Skeletal muscle satellite cell (primary cell): ENCODE measurements at regions not wholly inside any gene's neighbourhood (a gene's known extent, or its start where the extent isn't known, plus 50 kb on each side); places are given as distances from the start of the nearest gene placed in this dataset.

ENCODE experiments used
- H3K27me3 ChIP-seq: 2 replicates; pipeline ENCODE4 v1.7.0; 2013; ENCODE audit warnings: low read length; ENCODE audit not compliant: control insufficient read depth, insufficient read depth
- H3K36me3 ChIP-seq: 2 replicates; pipeline ENCODE4 v1.7.0; 2013; ENCODE audit warnings: mild to moderate bottlenecking, control low read depth, low read length; ENCODE audit not compliant: insufficient read depth
- H3K4me1 ChIP-seq: 2 replicates; pipeline ENCODE4 v1.7.0; 2013; ENCODE audit warnings: low read length; ENCODE audit not compliant: control insufficient read depth, insufficient read depth
- H3K4me2 ChIP-seq: 2 replicates; pipeline ENCODE4 v1.7.0; 2013; ENCODE audit warnings: mild to moderate bottlenecking, low read length
- H3K4me3 ChIP-seq: 2 replicates; pipeline ENCODE4 v1.7.0; 2013; ENCODE audit warnings: low read length
- H3K9ac ChIP-seq: 2 replicates; pipeline ENCODE4 v1.7.0; 2013; ENCODE audit warnings: mild to moderate bottlenecking, low read depth, low read length, moderate library complexity
- H3K9me3 ChIP-seq: replicated peaks from 2 replicates; pipeline ENCODE4 v1.7.0; 2013; ENCODE audit warnings: mild to moderate bottlenecking, control low read depth, low read length

GRCh38 chr3:64867224-64867623 lies 179.4 kb upstream of the ADAMTS9 start:
- no peaks in the 10 kb centered on the region for H3K9me3 ChIP-seq
- H3K9ac ChIP-seq: no peak overlapping the region
- no peak overlapping the region for H3K4me3 ChIP-seq
- H3K27me3 ChIP-seq: no peaks in the 10 kb centered on the region
- no peak overlapping the region for H3K4me2 ChIP-seq
- no peaks in the 10 kb centered on the region for H3K4me1 ChIP-seq
- H3K36me3 ChIP-seq: no peaks in the 10 kb centered on the region

GRCh38 chr3:64865839-64866570 lies 178.2 kb upstream of the ADAMTS9 start:
- Histone ChIP-seq H3K27me3 (no peaks in the 10 kb centered on the region), H3K9me3 (no peaks in the 10 kb centered on the region), H3K36me3 (no peaks in the 10 kb centered on the region), H3K4me1 (no peaks in the 10 kb centered on the region), H3K4me3 (no peak overlapping the region), H3K9ac (no peak overlapping the region), H3K4me2 (no peak overlapping the region)

- Histone ChIP-seq H3K9me3 (no peaks in the 10 kb centered on the region), H3K27me3 (no peaks in the 10 kb centered on the region), H3K36me3 (no peaks in the 10 kb centered on the region), H3K4me2 (no peak overlapping the region), H3K4me1 (no peaks in the 10 kb centered on the region), H3K9ac (no peak overlapping the region), H3K4me3 (no peak overlapping the region)
Measured at GRCh38 chr3:64863226-64864212, 175.7 kb upstream of the ADAMTS9 start.

GRCh38 chr3:64861684-64862083 lies 173.9 kb upstream of the ADAMTS9 start:
- H3K4me3 ChIP-seq: no peak overlapping the region
- no peaks in the 10 kb centered on the region for H3K27me3 ChIP-seq
- no peaks in the 10 kb centered on the region for H3K4me1 ChIP-seq
- no peak overlapping the region for H3K4me2 ChIP-seq
- H3K9me3 ChIP-seq: no peaks in the 10 kb centered on the region
- no peak overlapping the region for H3K9ac ChIP-seq
- H3K36me3 ChIP-seq: no peaks in the 10 kb centered on the region

DNA sequence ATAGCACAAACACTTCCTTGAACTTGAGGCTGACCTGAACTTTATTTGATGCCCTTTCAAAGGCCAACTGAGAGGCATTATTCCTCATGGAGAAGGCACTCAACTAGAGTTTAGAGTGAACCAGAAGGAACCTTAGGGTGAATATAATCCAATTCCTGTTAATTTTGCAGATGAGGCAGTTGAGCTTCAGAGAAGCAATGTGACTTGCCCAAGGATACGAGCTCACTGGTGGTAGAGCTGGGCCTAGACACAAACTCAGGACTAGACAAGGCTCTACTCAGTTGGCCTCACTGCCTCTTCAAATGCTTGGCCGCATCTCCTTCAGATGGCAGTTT lies 172.7 kb upstream of the ADAMTS9 start:
- no peak overlapping the region for H3K4me2 ChIP-seq
- H3K4me3 ChIP-seq: no peak overlapping the region
- H3K4me1 ChIP-seq: no peaks in the 10 kb centered on the region
- H3K27me3 ChIP-seq: no peaks in the 10 kb centered on the region
- no peaks in the 10 kb centered on the region for H3K36me3 ChIP-seq
- H3K9ac ChIP-seq: no peak overlapping the region
- no peaks in the 10 kb centered on the region for H3K9me3 ChIP-seq

DNA sequence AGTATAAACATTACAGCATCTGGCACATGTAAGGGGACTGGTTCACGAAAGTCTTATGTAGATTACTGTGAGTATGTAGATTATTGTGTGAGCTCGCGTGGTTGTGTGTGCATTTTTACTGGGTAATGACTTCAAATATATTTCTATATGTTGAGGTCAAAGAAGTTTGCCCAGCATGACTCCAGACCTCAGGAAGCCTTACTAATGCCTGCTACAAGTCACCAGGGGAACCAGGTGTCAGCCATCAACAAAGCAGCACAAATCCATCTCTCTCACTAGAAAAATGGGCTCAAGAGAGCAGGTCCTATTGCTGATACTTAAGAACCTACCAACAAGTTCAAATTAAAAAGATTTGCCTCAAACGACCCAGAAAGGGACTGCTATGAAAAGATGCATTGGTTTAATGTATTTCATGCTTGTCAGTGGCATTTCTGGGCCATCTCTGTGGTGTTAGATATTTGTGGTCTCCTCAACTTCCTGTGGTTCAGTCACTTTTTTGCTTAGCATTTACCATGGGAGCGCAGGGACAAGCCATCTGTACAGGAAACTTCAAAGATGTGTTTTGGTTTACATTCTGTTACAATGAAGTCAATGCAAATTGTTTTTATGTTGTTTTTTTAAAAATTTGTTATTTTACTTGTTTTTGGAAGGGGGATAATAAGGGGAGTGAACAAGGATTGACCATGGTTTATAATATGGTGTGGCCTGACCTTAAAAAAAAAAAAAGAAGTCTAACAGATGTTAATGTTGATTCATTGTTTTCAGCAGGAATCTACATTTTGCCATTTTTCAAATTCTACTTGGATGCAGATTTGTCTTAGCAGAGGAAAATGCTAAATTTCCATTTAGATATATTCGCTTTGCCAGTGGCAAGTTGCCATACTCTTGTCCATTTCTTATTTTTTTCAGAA lies 172.1 kb upstream of the ADAMTS9 start:
- Histone ChIP-seq H3K4me2 (no peak overlapping the region), H3K9ac (no peak overlapping the region), H3K27me3 (no peaks in the 10 kb centered on the region), H3K9me3 (no peaks in the 10 kb centered on the region), H3K4me3 (no peak overlapping the region), H3K36me3 (no peaks in the 10 kb centered on the region), H3K4me1 (no peaks in the 10 kb centered on the region)

DNA sequence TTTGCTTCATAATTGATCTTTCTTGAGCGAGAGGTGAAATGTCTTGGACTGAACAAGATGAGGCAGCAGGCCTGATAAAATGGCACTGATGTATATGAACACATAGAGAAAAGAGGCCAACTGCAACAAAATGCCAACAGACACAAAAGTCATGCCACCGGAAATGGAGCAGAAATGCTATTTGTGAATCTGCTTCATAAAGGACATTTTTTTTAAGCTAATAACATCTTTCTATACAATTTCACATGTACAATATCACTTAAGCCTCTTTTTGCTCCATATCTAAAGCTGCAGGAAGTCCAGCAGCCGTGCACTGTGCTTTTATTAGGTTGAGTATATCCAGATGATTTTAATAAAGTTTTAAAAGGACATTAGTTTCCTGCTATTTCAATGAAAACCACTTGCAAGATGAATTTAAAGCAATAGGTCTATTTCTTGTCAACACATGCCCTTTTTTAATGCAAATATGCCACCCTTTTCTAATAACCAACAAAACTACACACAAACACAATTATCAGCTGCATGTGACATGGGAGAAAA lies 169.2 kb upstream of the ADAMTS9 start:
- no peak overlapping the region for H3K4me3 ChIP-seq
- H3K4me1 ChIP-seq: no peaks in the 10 kb centered on the region
- no peaks in the 10 kb centered on the region for H3K9me3 ChIP-seq
- H3K27me3 ChIP-seq: no peaks in the 10 kb centered on the region
- H3K4me2 ChIP-seq: no peak overlapping the region
- H3K9ac ChIP-seq: no peak overlapping the region
- no peaks in the 10 kb centered on the region for H3K36me3 ChIP-seq

DNA sequence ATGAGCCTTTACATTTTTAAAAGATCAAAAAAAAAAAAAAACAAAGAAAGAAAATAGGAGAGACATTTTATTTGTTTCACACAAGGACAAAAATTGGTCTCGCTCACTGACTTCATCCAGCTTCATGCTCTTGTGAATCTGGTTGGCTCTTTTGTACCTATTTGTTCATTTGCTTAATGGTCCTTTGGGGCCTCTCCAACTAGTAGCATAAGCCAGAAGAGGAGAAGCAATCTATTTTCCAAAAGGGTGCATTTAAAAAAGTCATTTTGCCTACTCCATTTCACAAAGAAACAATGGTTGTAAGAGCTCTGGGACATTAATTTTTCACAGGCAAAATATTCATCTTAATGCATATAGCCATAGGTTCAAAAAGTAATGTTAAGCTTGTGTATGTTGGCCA lies 168.3 kb upstream of the ADAMTS9 start:
- Histone ChIP-seq H3K4me1 (no peaks in the 10 kb centered on the region), H3K9me3 (no peaks in the 10 kb centered on the region), H3K27me3 (no peaks in the 10 kb centered on the region), H3K4me2 (no peak overlapping the region), H3K4me3 (no peak overlapping the region), H3K36me3 (no peaks in the 10 kb centered on the region), H3K9ac (no peak overlapping the region)

- Histone ChIP-seq H3K4me3 (no peak overlapping the region), H3K36me3 (no peaks in the 10 kb centered on the region), H3K9ac (no peak overlapping the region), H3K9me3 (no peaks in the 10 kb centered on the region), H3K4me2 (no peak overlapping the region), H3K4me1 (no peaks in the 10 kb centered on the region), H3K27me3 (no peaks in the 10 kb centered on the region)
Measured at GRCh38 chr3:64853456-64853855, 165.7 kb upstream of the ADAMTS9 start.

DNA sequence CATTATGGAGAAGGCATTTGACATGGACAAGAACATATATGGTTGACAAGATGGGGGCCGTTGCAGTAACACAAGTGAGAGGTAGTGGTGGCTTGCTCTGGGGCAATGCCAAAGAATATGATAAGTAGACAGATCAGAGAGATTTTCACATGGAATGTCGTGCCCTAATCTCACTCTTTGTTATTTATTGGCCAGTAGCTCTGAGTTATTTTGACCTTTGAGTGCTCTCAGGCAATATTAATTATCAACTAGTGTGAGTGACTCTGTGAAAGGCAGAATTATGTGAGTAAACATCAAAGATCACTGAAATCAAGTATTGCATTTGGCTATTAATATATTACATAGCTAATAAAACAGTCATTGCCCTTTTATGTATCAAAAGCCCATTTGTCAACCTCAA lies 164.9 kb upstream of the ADAMTS9 start:
- no peaks in the 10 kb centered on the region for H3K36me3 ChIP-seq
- no peak overlapping the region for H3K4me2 ChIP-seq
- no peaks in the 10 kb centered on the region for H3K27me3 ChIP-seq
- no peaks in the 10 kb centered on the region for H3K9me3 ChIP-seq
- no peak overlapping the region for H3K9ac ChIP-seq
- no peaks in the 10 kb centered on the region for H3K4me1 ChIP-seq
- no peak overlapping the region for H3K4me3 ChIP-seq

DNA sequence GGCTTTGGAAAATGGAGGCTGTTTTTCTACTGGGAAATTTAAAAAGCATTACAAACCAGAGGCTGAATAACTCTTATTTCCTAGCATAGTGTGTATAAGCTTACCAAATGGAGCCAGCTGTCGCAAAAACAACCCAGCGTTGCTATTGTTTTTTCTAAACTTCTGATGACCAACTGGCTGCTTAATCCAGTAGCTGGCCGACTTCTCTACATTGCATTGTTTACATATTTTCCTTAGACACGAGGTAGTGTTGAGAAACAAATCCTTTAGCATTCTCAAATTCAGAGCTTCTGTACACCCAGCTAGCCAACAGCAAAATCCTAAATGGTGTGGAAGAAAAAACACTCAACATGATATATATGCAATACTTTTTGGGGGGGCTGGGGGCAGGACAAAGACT lies 161.0 kb upstream of the ADAMTS9 start:
- no peaks in the 10 kb centered on the region for H3K36me3 ChIP-seq
- H3K27me3 ChIP-seq: no peaks in the 10 kb centered on the region
- no peaks in the 10 kb centered on the region for H3K4me1 ChIP-seq
- no peaks in the 10 kb centered on the region for H3K9me3 ChIP-seq
- no peak overlapping the region for H3K9ac ChIP-seq
- H3K4me2 ChIP-seq: no peak overlapping the region
- no peak overlapping the region for H3K4me3 ChIP-seq
